ENCODE measurements at regions not wholly inside any gene's neighbourhood (a gene's known extent, or its start where the extent isn't known, plus 50 kb on each side); places are given as distances from the start of the nearest gene placed in this dataset.

- TF ChIP-seq CTCF (IDR thresholded peaks at IDR 0.05; ENCODE audit: low read depth, low read length, missing input control) (no peak), HNF4A (conservative IDR thresholded peaks at IDR 0.05) (no peak), JUND (IDR thresholded peaks at IDR 0.05) (no peak)
Observed at GRCh38 chr2:105596411-105596921, 148.2 kb upstream of the NCK2 start (continued).

DNA sequence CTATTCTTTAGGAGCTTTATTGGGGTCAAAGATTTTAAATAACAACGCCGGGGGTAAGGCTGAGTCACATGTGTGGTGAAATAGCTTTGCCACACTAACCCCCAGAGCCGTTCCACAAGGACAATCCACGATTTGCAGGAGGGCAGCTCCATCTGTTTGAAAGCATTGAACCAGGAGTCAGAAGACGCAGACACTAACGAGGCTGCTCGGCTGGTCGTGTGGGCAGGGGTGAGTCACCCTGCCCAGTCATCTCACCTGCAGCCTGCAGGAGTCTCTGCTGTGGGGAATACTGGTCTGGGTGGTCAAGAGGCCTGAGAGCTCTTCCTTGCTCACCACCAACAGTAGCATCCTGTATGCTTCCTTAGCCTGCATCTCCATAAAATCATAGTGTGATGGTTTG, 149.2 kb upstream of the NCK2 start:
- 90% methylated on average over 8 of the region's 8 CpGs for WGBS

GRCh38 chr2:105593221-105593967, 151.3 kb upstream of the NCK2 start:
- H3K9ac ChIP-seq (ENCODE audit: low read depth in 1 of 2, low read length in 2 of 2): no peak overlapping the region
- TF ChIP-seq TAF1 (conservative IDR thresholded peaks at IDR 0.05) (no peak), GABPA (IDR thresholded peaks at IDR 0.05 in 1 of 2, conservative IDR thresholded peaks at IDR 0.05 in 1 of 2) (no peak), EGR1 (IDR thresholded peaks at IDR 0.05; ENCODE audit: low read depth in 2 of 2) (no peak), JUND (IDR thresholded peaks at IDR 0.05) (no peak), CTCF (IDR thresholded peaks at IDR 0.05; ENCODE audit: low read depth, low read length, missing input control) (no peak), RXRA (IDR thresholded peaks at IDR 0.05) (no peak), HNF4G (IDR thresholded peaks at IDR 0.05) (no peak), YY1 (IDR thresholded peaks at IDR 0.05) (no peak), SP1 (IDR thresholded peaks at IDR 0.05) (no peak)
- TF ChIP-seq, protein P1, sequence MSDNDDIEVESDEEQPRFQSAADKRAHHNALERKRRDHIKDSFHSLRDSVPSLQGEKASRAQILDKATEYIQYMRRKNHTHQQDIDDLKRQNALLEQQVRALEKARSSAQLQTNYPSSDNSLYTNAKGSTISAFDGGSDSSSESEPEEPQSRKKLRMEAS (IDR thresholded peaks at IDR 0.05): no peak
- H3K9me3 ChIP-seq (ENCODE audit: control insufficient read depth in 4 of 4, low read length in 3 of 4): peaks cover 0 to 10% (median under 1%) of the 10 kb centered on the region in 4 donors
- DNase-seq (ENCODE audit: low spot score): no peak
- H3K27ac ChIP-seq (ENCODE audit: low read depth in 1 of 2, low read length in 2 of 2): no peak overlapping the region
- WGBS: 79% methylated on average over 11 of the region's 11 CpGs
- no peaks in the 10 kb centered on the region for H3K4me1 ChIP-seq (ENCODE audit: control insufficient read depth in 4 of 4, insufficient read depth in 4 of 4, low read length in 3 of 4)
- H3K27me3 ChIP-seq (ENCODE audit: control insufficient read depth in 4 of 4, insufficient read depth in 4 of 4, low read length in 3 of 4): no peaks in the 10 kb centered on the region
- no peaks in the 10 kb centered on the region for H3K36me3 ChIP-seq (ENCODE audit: control insufficient read depth in 4 of 4, insufficient read depth in 3 of 4, low read depth in 1 of 4, low read length in 3 of 4)
- H3K4me3 ChIP-seq (ENCODE audit: low read depth in 1 of 3, low read length in 3 of 3): no peak overlapping the region

More for the DNA sequence above, 149.2 kb upstream of the NCK2 start:
- DNase-seq (ENCODE audit: low spot score): no peak
- Histone ChIP-seq H3K27me3 (ENCODE audit: control insufficient read depth in 4 of 4, insufficient read depth in 4 of 4, low read length in 3 of 4) (no peaks in the 10 kb centered on the region), H3K9me3 (ENCODE audit: control insufficient read depth in 4 of 4, low read length in 3 of 4) (peaks cover 0 to 4% (median 0%) of the 10 kb centered on the region in 4 donors), H3K9ac (ENCODE audit: low read depth in 1 of 2, low read length in 2 of 2) (no peak overlapping the region), H3K4me1 (ENCODE audit: control insufficient read depth in 4 of 4, insufficient read depth in 4 of 4, low read length in 3 of 4) (no peaks in the 10 kb centered on the region), H3K36me3 (ENCODE audit: control insufficient read depth in 4 of 4, insufficient read depth in 3 of 4, low read depth in 1 of 4, low read length in 3 of 4) (no peaks in the 10 kb centered on the region), H3K27ac (ENCODE audit: low read depth in 1 of 2, low read length in 2 of 2) (no peak overlapping the region), H3K4me3 (ENCODE audit: low read depth in 1 of 3, low read length in 3 of 3) (no peak overlapping the region)
- no peak for TF ChIP-seq JUND (IDR thresholded peaks at IDR 0.05)

Measured in liver (tissue), 8 donors.